SKM-1 treated with dmso at 0.1 percent for 144 hours (cell line): ENCODE measurements at regions not wholly inside any gene's neighbourhood (a gene's known extent, or its start where the extent isn't known, plus 50 kb on each side); places are given as distances from the start of the nearest gene placed in this dataset.
"Not testable (repeated sequence)": the region's sequence is repeated elsewhere in the genome, so short reads cannot be mapped to it uniquely, and the experiment has no call there.

Experiments
- DNase-seq: peaks from one replicate; lab custom pipeline; 2025; ENCODE audit not compliant: unreplicated experiment; lab: John Stamatoyannopoulos, UW

DNA sequence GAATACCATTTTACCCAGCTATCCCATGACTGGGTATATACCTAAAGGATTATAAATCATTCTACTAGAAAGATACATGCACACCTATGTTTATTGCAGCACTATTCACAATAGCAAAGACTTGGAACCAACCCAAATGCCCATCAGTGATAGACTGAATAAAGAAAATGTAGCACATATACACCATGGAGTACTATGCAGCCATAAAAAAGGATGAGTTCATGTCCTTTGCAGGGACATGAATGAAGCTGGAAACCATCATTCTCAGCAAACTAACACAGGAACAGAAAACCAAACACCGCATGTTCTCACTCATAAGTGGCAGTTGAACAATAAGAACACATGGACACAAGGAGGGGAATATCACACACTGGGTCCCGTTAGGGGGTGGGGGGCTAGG, 191.9 kb upstream of the POU5F2 start:
- DNase-seq = not testable (repeated sequence)

DNA sequence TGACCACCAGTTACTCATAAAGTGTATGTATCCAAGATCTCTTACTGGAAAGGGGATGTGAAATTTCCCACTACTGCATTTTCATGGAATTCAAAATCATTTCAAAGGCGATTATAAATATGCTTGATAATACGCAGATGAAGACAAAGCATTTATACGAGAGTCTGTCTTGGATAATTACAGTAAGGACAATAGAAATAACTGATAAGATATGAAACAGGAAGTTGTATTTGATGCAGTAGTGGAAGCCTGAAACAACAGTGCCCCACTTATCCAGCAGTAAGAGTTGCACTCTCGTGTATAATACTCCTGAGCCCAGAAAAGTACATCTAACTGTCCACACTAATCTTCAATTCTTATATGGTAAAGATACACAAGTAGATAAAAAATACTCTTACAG, 188.7 kb upstream of the POU5F2 start:
- no peak for DNase-seq

DNA sequence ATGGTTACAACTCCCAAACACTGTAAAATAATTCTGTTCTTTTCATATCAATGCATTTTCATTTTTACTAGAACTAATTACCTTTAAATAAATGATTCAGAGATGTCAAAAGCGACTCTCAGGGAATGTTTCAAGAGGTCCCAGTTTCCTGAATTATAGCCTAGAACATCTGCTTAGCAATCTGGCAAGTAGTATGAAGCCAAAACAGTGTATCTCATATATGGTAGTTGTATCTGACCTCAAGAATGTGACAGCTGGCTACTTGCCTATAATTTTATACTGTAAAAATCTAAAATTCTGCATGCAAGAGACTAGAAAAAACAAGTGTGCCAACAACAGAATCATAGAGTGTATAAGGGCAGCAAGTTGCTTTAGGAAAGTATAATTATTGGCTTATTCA, 187.7 kb upstream of the POU5F2 start:
- no peak for DNase-seq

DNA sequence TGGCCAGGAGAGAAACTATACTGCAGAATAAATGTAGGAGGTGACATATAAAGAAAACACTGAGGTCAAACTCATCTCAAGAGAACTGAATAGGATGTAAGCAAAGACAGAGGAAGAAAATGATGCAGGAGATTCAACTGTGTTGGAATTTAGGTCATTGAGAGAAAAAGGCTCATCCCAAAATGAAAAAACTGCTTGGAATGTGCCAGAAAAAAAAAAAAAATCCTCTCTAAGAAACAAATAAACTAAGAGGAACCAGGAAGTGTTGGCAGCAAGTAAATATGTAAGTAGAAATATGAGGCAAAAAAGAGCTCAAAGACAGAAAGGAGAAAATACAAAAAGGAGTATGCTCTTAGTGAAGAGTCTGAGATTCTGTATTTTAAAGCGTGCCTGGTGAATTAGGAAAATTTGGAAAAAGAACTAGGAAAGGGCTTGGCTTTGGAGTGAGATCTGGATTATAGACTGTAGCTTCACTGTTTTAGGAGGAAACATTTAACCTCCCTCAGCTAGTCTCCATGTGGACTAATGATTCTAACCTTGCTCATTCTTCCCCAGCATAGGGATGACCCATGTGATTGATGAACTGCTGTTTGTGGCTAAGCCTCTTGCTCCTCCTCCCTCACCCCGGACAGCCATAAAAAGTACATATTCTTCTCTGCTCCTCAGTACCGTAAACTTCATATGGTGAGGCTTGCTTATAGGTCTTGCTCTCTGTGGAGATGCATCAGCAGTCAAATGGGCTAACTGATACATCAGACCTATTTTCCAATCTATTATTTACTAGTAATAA, 185.6 kb upstream of the POU5F2 start:
- DNase-seq = no peak

DNA sequence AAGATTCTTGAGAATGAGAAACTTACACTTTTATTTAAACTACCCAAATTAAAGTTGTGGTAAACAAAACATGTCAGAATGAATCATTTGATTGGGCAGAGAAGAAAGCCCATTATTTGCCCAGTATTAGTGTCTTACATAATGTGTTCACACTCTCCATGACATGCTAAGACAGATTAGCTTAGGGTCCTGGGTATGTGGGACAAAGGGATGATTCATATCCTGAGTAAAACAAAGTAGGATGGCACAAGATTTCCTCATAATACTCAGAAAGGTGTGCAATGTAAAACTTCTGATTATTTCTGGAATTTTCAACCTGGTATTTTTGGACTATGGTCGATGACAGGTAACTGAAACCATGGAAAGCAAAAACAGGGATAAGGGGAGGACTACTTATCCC, 183.9 kb upstream of the POU5F2 start:
- no peak for DNase-seq

DNA sequence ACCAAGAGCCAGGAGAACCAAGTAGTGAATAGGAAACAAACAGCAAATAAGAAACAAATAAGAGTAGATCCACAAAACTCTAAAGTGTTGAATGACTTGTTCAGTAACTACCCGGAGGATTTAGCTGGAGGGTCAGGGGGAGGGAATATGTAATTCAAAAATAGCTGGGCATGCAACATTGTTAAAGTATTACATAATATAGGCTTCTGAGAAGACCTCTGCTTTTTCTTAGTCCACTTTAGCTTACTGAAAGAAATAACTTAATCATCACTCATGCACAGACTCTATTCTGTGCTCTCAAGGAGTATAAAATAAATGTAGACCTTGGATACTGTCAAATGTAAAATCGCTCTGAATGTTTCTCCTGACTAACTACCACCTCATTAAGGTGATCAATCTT, 183.2 kb upstream of the POU5F2 start:
- DNase-seq = no peak

DNA sequence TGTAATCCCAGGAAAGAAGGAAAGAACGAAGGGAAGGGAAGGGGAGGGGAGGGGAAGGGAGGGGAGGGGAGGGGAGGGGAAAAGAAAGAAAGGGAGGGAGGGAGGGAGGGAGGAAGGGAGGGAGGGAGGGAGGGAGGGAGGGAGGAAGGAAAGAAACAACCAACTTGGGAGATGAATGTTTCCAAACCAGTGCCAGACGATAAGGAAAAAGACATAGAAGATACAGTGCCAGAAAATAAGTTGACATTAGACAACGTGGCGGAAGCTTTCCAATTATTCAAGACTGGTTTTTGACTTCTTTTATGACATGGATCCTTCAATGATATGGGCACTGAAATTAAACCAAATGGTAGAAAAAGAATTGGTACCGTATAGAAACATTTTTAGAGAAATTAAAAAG, 181.2 kb upstream of the POU5F2 start:
- no peak for DNase-seq

DNA sequence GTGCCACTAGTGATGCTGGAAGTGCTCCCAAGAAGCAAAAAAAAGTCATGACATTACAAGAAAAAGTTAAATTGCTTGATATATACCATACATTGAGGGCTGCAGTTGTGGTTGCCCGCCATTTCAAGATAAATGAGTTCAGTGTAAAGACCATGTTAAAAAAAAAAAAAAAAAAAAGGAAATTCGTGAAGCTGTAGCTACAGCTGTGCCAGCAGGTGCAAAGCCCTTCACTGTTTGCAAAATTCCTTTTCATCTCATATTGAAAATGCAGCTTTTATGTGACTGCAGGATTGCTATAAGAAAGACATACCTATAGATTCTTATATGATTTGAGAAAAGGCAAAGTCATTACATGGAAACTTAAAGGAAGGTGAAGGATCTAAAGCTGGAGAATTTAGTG, 179.6 kb upstream of the POU5F2 start:
- DNase-seq = no peak

DNA sequence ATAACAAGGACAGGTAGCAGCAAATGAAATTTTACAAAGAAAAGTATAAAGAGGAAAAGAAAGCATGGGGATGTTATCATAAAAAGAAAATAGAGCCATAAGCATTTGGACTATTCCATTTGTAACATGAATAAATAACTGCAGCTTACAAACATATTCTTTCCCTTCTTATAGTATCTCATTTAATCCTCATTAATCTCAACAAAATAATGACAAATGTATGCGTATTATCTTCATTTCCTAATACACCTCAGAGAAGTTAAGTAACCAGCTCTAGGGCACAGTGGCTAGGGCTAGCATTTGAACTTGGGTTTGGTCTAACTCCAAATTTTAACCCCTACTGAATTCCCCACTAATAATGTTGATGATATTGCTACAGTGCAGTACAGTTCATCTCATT, 175.5 kb upstream of the POU5F2 start:
- no peak for DNase-seq

DNA sequence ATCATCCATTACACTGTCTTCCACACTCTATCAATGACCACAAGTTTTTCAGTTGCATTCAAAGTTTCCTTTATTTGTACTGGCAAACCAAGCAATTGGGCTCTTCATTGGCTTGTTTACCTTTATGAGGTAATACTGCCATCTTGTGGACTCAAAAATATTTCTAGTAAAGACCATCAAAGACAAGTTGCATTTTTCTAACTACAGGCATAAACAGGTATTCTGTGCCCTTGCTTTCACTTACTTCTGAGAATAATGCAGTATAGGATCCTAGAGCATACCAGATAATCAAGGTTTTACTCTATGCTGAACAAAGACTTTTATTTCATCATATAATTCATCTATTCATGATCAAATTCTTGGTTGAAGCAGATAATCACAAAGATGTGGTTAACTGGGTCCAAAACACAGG, 173.7 kb upstream of the POU5F2 start:
- peak; percentile 13 for DNase-seq

DNA sequence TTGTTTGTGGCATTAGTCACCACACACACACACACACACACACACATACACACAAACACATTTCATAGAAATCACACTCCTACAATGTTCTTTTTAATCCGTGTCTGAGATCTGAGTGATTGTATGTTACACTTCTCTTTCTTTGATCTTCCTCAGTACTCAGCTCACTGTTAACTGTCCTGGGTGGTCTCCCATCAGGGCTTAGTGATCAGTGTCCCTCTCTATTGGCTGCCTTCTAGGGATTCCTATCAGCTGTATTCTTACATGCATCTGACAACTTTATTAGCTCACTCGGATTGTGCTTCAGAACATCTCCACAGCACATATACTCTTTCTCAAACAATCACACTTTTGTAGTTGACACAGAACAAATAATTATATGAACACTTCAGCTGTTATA, 170.2 kb upstream of the POU5F2 start:
- DNase-seq = no peak

DNA sequence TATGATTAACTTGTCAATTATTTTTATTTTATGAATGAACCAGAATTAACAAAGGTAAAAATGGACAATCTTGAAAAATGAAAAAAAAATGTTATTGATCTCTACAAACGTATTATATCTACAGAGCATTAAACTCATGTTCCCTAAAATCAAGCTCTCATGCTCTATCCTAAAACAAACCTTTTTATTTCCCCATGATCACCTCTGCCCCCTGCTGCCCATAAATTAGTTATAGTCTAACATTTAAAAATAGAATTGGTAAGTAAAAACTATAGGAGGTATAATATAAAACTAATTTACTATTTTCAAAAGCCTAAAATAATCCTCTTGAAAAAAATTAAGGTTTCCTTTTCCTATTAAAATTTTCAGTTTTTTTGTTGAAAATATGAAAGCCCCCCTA, 168.0 kb upstream of the POU5F2 start:
- DNase-seq = no peak

DNA sequence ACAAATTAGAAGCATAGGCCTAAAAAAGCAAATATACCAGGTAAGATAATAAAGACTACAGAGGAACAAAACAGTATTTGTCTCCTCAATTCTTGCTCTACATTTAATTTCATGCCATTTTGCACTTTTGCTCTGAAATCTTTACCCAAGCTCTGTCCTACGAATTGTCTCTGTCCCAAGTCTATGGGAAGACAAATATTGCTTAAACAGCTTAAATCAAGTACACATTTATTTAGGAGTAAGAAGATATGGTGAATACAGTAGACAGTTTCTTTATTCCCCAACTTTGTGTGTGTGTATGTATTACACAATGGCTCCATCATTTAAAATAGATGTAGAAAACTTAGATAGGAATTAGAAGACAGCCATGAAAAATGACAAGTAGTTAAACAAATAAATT, 163.5 kb upstream of the POU5F2 start:
- DNase-seq = no peak

DNA sequence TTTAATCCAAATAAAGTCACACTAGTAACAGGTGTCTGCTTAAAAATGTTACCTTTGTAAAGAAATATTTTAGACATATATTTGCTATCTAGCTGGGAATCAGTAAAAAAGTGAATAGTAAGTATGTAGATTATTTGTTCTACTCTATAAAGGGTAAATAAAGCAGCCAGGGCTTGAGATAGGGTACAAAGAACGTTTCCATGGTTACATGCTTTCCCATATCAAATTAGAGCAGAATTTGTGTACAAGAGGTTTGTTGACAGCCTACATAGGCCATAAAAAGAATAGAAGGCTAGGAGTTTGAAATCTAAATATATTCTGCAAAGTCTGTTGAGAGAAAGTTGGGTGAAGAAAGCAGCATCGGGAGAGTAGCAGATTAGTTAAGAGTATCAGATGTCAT, 160.9 kb upstream of the POU5F2 start:
- DNase-seq = no peak

DNA sequence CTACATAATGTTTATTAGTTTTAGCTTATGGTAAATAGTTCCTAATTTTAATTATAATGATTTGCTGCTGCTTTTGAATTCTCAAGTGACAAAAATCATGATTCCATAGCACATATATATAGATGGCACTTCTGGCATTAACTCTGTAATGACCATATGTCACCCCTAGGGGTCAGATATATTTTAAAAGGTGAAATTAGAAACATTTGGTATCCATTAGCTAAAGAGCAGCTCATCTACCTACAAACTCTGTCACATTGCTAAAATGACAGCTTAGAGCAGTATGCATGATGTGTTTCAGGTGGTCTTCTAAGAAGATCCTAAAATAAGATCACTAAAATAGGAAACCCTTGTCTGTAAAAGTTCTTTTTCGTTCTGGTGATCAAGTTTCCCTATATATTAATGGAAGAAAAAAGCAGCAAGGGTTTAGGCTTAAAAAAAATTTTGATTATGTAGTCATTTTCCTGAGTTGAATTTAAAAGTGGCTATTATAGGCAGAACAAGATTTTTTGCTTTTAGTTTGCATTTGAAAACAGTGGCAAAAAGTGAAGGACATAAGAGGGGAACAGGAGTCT, 157.7 kb upstream of the POU5F2 start:
- DNase-seq = no peak

DNA sequence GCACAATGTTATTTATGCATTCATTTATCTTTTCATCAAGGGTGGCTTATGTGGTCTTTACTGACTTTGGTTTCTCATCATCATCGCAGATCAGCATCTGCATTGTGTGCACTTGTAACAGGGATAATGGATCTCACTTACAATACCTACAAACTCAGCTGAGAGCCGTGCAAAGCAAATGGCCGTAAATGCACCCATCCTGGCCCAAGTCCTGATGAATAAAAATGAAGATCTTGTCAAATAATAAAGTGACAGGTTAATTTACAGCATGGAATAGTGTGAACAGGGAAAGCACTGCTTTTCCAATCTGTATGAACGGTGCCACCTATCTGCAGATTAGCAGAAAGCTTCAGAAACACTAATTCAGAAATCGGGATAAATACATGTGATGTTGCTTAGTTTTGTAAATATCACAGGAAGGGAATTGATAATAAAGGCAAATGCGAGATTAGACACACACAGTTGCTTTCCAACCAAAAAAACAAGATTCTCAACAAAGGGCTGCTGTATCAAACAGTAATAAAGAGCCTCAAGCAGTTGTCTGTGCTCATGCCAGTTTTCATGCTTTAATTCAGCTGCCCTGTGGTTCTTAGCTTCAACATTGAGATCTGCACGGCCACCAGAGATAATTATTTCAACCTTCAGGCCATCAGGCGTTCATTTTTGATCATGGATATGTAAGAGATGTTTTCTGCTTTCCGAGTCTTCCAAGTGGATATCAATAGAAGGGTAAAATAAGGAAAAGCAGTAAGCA, 153.4 kb upstream of the POU5F2 start:
- DNase-seq = no peak

DNA sequence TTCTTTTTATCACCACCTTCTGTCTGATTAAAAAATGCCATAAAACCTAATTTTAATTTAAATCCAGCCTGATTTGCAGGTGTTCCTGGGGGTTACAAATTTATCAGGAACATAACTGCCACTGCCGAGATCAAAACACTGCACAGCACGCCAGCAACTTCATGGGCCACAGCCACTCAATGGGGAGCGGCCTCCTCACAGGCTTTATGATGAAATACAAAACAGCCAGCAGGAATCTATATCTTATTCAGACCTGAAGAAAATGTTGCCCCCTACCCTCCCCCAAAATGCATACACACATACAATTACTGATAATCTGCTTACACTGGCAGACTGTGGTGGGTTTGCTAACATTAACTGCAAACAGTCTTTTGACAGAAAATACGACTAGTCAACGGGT, 151.7 kb upstream of the POU5F2 start:
- no peak for DNase-seq

DNA sequence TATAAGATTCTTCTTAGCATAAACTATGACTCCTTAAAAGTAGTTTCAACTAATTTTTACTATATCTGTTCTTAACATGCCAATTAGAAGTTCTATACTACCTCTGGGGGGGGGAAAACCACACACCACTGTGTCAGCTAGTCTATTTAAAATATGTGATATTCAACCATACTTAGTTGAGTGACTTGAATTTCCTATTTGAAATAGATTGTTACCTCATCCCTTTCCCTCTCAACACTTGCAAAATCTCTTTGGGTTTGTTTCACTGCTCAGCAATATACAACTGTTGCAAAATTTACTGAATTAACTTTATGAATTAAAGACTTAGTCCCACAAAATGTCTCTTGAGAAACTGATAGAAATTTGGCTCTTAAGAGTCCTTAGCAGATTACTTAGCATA, 151.1 kb upstream of the POU5F2 start:
- no peak for DNase-seq

DNA sequence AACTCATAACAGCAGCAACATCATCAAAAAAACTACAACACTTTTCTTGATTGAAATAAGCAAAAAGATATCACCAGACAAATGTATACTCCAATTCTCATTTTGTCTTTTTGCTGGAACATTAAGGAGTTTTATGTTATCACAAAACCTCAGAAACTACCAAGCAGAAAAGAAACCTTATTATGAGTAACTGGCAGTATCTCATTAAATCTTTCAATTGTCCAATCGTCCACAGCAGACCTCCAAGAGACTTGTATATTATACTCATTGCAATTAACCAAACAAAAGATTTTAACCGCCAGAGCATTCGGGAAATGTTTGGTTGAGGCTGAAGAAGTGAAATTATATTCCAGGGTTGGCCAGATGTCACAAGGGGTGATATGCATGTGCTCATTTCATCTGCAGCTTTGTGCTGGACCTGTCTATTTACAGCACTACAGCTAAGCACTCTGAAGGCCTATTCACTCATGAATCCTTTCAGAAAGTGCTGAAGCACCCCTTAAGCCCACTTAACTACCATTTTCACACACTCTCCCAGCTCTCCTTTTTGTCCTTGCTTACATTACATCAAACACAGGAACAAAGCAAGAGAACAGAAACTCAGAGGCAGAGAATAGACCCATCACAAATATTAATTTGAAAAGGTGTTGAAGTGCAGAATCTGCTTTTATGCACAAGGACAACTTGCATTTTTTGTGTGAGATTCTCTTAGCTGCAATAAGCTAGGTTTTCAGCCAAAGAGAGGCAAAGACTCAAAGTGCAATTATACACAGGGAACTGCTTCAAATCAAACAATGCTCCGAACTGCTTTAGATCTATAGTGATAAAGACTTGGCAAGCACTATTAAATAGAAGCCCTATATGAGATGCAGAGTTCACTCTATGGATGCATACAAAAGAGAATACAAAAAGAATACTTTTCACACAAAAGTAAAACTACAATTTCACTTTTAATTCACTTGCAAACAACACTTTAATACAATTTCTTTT, 150.4 kb upstream of the POU5F2 start:
- no peak for DNase-seq

DNA sequence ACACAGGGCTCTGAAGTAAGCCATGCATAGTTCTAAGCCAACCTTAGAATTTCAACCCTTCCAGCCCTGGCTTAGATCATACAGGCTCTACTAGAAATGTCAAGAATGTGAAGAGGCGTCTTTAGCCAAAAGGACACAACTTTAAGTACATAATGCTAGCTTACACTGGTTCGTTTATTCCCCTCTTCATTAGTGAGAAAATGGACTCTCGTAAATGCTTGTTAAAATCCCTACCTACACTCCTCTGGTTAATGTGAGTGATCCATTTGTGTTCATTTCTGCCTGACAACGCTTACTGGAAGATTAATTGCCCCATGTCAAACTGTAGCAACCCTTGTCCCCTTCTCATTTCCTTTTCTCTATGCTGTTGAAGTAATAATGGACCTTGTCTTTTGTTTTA, 149.3 kb upstream of the POU5F2 start:
- DNase-seq = no peak

DNA sequence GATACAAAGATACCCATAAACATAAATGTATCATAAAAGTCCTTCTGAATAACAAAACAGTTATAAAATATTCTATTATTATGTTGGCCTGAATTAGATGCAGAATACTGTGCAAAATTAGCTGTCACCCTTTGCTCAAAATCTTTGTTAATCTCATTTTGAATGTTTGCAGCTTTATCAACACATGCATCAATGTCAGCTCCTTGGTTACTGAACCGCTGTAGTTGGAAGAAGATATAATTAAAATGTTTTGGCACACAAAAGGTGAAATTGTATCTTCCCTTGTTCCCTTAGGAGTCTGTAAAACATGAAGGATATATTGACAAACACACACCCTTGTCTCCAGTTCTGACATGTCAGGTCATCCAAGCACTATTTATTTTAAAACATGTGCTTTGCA, 146.3 kb upstream of the POU5F2 start:
- no peak for DNase-seq
